ENCODE measurements at regions not wholly inside any gene's neighbourhood (a gene's known extent, or its start where the extent isn't known, plus 50 kb on each side); places are given as distances from the start of the nearest gene placed in this dataset.
"Not testable (repeated sequence)": the region's sequence is repeated elsewhere in the genome, so short reads cannot be mapped to it uniquely, and the experiment has no call there.

GRCh38 chr10:3645406-3645805 is 139.6 kb downstream of the KLF6 start:
- ChIA-PET CTCF (no interaction called here), POLR2A (no interaction called here)
- TF ChIP-seq CTCF (IDR thresholded peaks at IDR 0.05; ENCODE audit: insufficient read depth, low read length, missing control alignments) = no peak
- no peak overlapping the region for H3K4me3 ChIP-seq (ENCODE audit: low read depth, low read length)
- no peak for DNase-seq (ENCODE audit: low read depth, low spot score)

GRCh38 chr10:3640816-3641215 is 144.2 kb downstream of the KLF6 start:
- H3K4me3 ChIP-seq (ENCODE audit: low read depth, low read length) = no peak overlapping the region
- TF ChIP-seq CTCF (IDR thresholded peaks at IDR 0.05; ENCODE audit: insufficient read depth, low read length, missing control alignments) = no peak
- ChIA-PET CTCF (no interaction called here), POLR2A (no interaction called here)
- DNase-seq (ENCODE audit: low read depth, low spot score) = no peak

- ChIA-PET POLR2A (no interaction called here), CTCF (interaction anchor here (1.2 to 1.7 kb wide), 2 partner anchors 11 to 136 kb away, joined by 3 to 10 read pairs; no protein-coding TSS in a partner anchor)
- DNase-seq (ENCODE audit: low read depth, low spot score) = no peak
Observed at GRCh38 chr10:3639546-3639945, 145.5 kb downstream of the KLF6 start.

GRCh38 chr10:3636356-3637181 is 148.4 kb downstream of the KLF6 start:
- TF ChIP-seq CTCF (IDR thresholded peaks at IDR 0.05; ENCODE audit: insufficient read depth, low read length, missing control alignments) = no peak
- H3K4me3 ChIP-seq (ENCODE audit: low read depth, low read length) = no peak overlapping the region
- CTCF ChIA-PET = no interaction called here
- POLR2A ChIA-PET = no interaction called here
- DNase-seq (ENCODE audit: low read depth, low spot score) = no peak

More at GRCh38 chr10:3639546-3639945, 145.5 kb downstream of the KLF6 start:
- TF ChIP-seq CTCF (IDR thresholded peaks at IDR 0.05; ENCODE audit: insufficient read depth, low read length, missing control alignments) = no peak
- no peak overlapping the region for H3K4me3 ChIP-seq (ENCODE audit: low read depth, low read length)

- ChIA-PET POLR2A (no interaction called here), CTCF (no interaction called here)
- H3K4me3 ChIP-seq (ENCODE audit: low read depth, low read length) = no peak overlapping the region
- DNase-seq (ENCODE audit: low read depth, low spot score) = no peak
- TF ChIP-seq CTCF (IDR thresholded peaks at IDR 0.05; ENCODE audit: insufficient read depth, low read length, missing control alignments) = no peak
Observed at GRCh38 chr10:3635697-3636096, 149.3 kb downstream of the KLF6 start.

GRCh38 chr10:3635211-3635671 is 149.8 kb downstream of the KLF6 start:
- DNase-seq (ENCODE audit: low read depth, low spot score) = no peak
- H3K4me3 ChIP-seq (ENCODE audit: low read depth, low read length) = no peak overlapping the region
- ChIA-PET POLR2A (no interaction called here), CTCF (no interaction called here)
- TF ChIP-seq CTCF (IDR thresholded peaks at IDR 0.05; ENCODE audit: insufficient read depth, low read length, missing control alignments) = no peak

- H3K4me3 ChIP-seq (ENCODE audit: low read depth, low read length); DNase-seq (ENCODE audit: low read depth, low spot score); CTCF ChIA-PET; POLR2A ChIA-PET: not testable (repeated sequence)
Observed at GRCh38 chr10:3634646-3635045, 150.4 kb downstream of the KLF6 start.

All from AG04449 (cell line).